ENCODE measurements at regions not wholly inside any gene's neighbourhood (a gene's known extent, or its start where the extent isn't known, plus 50 kb on each side); places are given as distances from the start of the nearest gene placed in this dataset.
A peak's percentile ranks its signal among the peaks of the same experiment; 100 is the strongest.

GRCh38 chr12:131449027-131449426, 261.9 kb upstream of the SFSWAP start:
- dilution Hi-C loops (cut with MboI; ENCODE audit: extremely low pct_ligation_motif_present, low sequenced_read_pairs), result no loop called here
- no peak overlapping the region for H3K9ac ChIP-seq (ENCODE audit: control insufficient read depth, extremely low read depth, insufficient read depth, low read length)
- FAIRE-seq (no peak), DNase-seq (ENCODE audit: low read depth, low spot score) (no peak)
- TF ChIP-seq CTCF (optimal IDR thresholded peaks at IDR 0.05 in 1 of 3, IDR thresholded peaks at IDR 0.05 in 1 of 3, conservative IDR thresholded peaks at IDR 0.05 in 1 of 3; ENCODE audit: extremely low read depth in 1 of 3, insufficient read depth in 2 of 3, low read length in 3 of 3) (no peak), EZH2 (IDR thresholded peaks at IDR 0.05; ENCODE audit: low read length) (no peak)
- H3K4me2 ChIP-seq (ENCODE audit: control insufficient read depth, extremely low read depth, insufficient read depth, low read depth, low read length), result no peak overlapping the region
- no peak overlapping the region for H2AFZ ChIP-seq (ENCODE audit: control insufficient read depth, low read length)
- no peak overlapping the region for H3K27ac ChIP-seq (ENCODE audit: control insufficient read depth, insufficient read depth, low read length)
- no peaks in the 10 kb centered on the region for H3K79me2 ChIP-seq (ENCODE audit: control insufficient read depth, insufficient read depth, low read length)
- H3K36me3 ChIP-seq (ENCODE audit: control insufficient read depth in 2 of 2, extremely low read depth in 1 of 2, insufficient read depth in 2 of 2, low read length in 2 of 2), result no peaks in the 10 kb centered on the region
- no peak overlapping the region for H3K4me3 ChIP-seq (ENCODE audit: control insufficient read depth in 2 of 3, extremely low read depth in 1 of 3, insufficient read depth in 2 of 3, low read depth in 1 of 3, low read length in 3 of 3)
- H3K4me1 ChIP-seq (ENCODE audit: control insufficient read depth, extremely low read depth, insufficient read depth, low read length), result no peaks in the 10 kb centered on the region
- H3K27me3 ChIP-seq (ENCODE audit: control insufficient read depth, extremely low read depth, insufficient read depth, low read length), result no peaks in the 10 kb centered on the region
- H4K20me1 ChIP-seq (ENCODE audit: control insufficient read depth, extremely low read depth, insufficient read depth, low read length), result no peaks in the 10 kb centered on the region
- no peaks in the 10 kb centered on the region for H3K9me1 ChIP-seq (ENCODE audit: control insufficient read depth, extremely low read depth, insufficient read depth, low read length)
- H3K9me3 ChIP-seq (ENCODE audit: control insufficient read depth, low read depth, low read length), result no peaks in the 10 kb centered on the region

- Histone ChIP-seq H3K79me2 (ENCODE audit: control insufficient read depth, insufficient read depth, low read length) (no peaks in the 10 kb centered on the region), H3K36me3 (ENCODE audit: control insufficient read depth in 2 of 2, extremely low read depth in 1 of 2, insufficient read depth in 2 of 2, low read length in 2 of 2) (no peaks in the 10 kb centered on the region), H4K20me1 (ENCODE audit: control insufficient read depth, extremely low read depth, insufficient read depth, low read length) (no peaks in the 10 kb centered on the region), H3K9me3 (ENCODE audit: control insufficient read depth, low read depth, low read length) (no peaks in the 10 kb centered on the region), H2AFZ (ENCODE audit: control insufficient read depth, low read length) (no peak overlapping the region), H3K27me3 (ENCODE audit: control insufficient read depth, extremely low read depth, insufficient read depth, low read length) (no peaks in the 10 kb centered on the region), H3K4me2 (ENCODE audit: control insufficient read depth, extremely low read depth, insufficient read depth, low read depth, low read length) (no peak overlapping the region), H3K9ac (ENCODE audit: control insufficient read depth, extremely low read depth, insufficient read depth, low read length) (no peak overlapping the region), H3K4me3 (ENCODE audit: control insufficient read depth in 2 of 3, extremely low read depth in 1 of 3, insufficient read depth in 2 of 3, low read depth in 1 of 3, low read length in 3 of 3) (no peak overlapping the region), H3K4me1 (ENCODE audit: control insufficient read depth, extremely low read depth, insufficient read depth, low read length) (no peaks in the 10 kb centered on the region), H3K27ac (ENCODE audit: control insufficient read depth, insufficient read depth, low read length) (no peak overlapping the region), H3K9me1 (ENCODE audit: control insufficient read depth, extremely low read depth, insufficient read depth, low read length) (no peaks in the 10 kb centered on the region)
- DNase-seq (ENCODE audit: low read depth, low spot score) (no peak), FAIRE-seq (no peak)
- dilution Hi-C loops (cut with MboI; ENCODE audit: extremely low pct_ligation_motif_present, low sequenced_read_pairs), result no loop called here
- TF ChIP-seq EZH2 (IDR thresholded peaks at IDR 0.05; ENCODE audit: low read length) (no peak), CTCF (optimal IDR thresholded peaks at IDR 0.05 in 1 of 3, IDR thresholded peaks at IDR 0.05 in 1 of 3, conservative IDR thresholded peaks at IDR 0.05 in 1 of 3; ENCODE audit: extremely low read depth in 1 of 3, insufficient read depth in 2 of 3, low read length in 3 of 3) (peak; percentile 23 to 46 (median 42))
These were observed 258.4 kb upstream of the SFSWAP start for GRCh38 chr12:131452444-131452860.

Measured in keratinocyte (primary cell).